Testis (tissue), 2 donors: ENCODE measurements at regions not wholly inside any gene's neighbourhood (a gene's known extent, or its start where the extent isn't known, plus 50 kb on each side); places are given as distances from the start of the nearest gene placed in this dataset.

Experiments used
- POLR2A ChIP-seq: fragments of 450-650 bp; IDR thresholded peaks from one replicate; pipeline ENCODE4 v1.6.1; 2017; ENCODE audit warnings: antibody characterized with exemption, mild to moderate bottlenecking, moderate library complexity
- TF ChIP-seq, protein P1 (sequence below), 3 experiments: fragments of 450-650 bp in 2 of 3; fragments of 200-600 bp in 1 of 3; sonication (generic) in 1 of 3; IDR thresholded peaks; one replicate each; pipeline ENCODE4 v1.5.1; 2016 to 2019; ENCODE audit warnings: antibody characterized with exemption in 3 of 3, mild to moderate bottlenecking in 2 of 3, moderate library complexity in 1 of 3

DNA sequence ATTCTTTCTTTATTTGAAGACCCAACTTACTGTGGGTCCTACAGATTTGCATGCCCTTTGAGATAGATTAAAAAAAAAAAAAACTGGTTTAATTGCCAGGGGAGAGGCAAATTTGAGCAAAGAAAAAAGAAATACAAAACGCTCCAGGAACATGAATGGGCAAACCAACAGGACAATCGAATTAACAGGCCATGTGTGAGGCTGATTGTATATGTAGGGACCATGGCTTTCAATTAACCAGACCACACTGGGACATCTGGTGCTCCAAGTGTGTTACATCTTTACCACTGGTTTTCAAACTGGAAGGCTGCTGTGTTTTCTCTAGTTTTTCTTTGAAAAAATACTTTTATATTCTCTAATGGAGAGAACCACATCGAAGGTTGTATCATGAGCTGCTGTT lies 612.1 kb upstream of the SEMA6A start:
- no peak for TF ChIP-seq POLR2A
- TF ChIP-seq, protein P1, sequence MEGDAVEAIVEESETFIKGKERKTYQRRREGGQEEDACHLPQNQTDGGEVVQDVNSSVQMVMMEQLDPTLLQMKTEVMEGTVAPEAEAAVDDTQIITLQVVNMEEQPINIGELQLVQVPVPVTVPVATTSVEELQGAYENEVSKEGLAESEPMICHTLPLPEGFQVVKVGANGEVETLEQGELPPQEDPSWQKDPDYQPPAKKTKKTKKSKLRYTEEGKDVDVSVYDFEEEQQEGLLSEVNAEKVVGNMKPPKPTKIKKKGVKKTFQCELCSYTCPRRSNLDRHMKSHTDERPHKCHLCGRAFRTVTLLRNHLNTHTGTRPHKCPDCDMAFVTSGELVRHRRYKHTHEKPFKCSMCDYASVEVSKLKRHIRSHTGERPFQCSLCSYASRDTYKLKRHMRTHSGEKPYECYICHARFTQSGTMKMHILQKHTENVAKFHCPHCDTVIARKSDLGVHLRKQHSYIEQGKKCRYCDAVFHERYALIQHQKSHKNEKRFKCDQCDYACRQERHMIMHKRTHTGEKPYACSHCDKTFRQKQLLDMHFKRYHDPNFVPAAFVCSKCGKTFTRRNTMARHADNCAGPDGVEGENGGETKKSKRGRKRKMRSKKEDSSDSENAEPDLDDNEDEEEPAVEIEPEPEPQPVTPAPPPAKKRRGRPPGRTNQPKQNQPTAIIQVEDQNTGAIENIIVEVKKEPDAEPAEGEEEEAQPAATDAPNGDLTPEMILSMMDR (IDR thresholded peaks at IDR 0.05): no peak
